Activated T-cell treated with anti-CD3 and anti-CD28 coated beads, Interleukin-2, amount 50 U/mL, for 24 hours (primary cell): ENCODE measurements at regions not wholly inside any gene's neighbourhood (a gene's known extent, or its start where the extent isn't known, plus 50 kb on each side); places are given as distances from the start of the nearest gene placed in this dataset.
"Not testable (repeated sequence)": the region's sequence is repeated elsewhere in the genome, so short reads cannot be mapped to it uniquely, and the experiment has no call there.

Experiments
- DNase-seq: peaks from one replicate; pipeline ENCODE4 v3.0.0-alpha.2; 2020
- H3K27ac Mint-ChIP-seq: 2 replicates; pipeline ENCODE4 v1.8.0; 2020; ENCODE audit warnings: mild to moderate bottlenecking, mixed read lengths
- H3K27me3 Mint-ChIP-seq: 2 replicates; pipeline ENCODE4 v1.8.0; 2020; ENCODE audit warnings: mixed read lengths
- H3K36me3 Mint-ChIP-seq: 2 replicates; pipeline ENCODE4 v1.8.0; 2020; ENCODE audit warnings: low read depth, mixed read lengths
- H3K4me1 Mint-ChIP-seq: 2 replicates; pipeline ENCODE4 v1.8.0; 2020; ENCODE audit warnings: low read depth, mixed read lengths
- H3K4me3 Mint-ChIP-seq: 2 replicates; pipeline ENCODE4 v1.8.0; 2020; ENCODE audit warnings: mild to moderate bottlenecking, moderate library complexity, mixed read lengths
- H3K9me3 Mint-ChIP-seq: 2 replicates; pipeline ENCODE4 v1.8.0; 2020; ENCODE audit warnings: mixed read lengths

DNA sequence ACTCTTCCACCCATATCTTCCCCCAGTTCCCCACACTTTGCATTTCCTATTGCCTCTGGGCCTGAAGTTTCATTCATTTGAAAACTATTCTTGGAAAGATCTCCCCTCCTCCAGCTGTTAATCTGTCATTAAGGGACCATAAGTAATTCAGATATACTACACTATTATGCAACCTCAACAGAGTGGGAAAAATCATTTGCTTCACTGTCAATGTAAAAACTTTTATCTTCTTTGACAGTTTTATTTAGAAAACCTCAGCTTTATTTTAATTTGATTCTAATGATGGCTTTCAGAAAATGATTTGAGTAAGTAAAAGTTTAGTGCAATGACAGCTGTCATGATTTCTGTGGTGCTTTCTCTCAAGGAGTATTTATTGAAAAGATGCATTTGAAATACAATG is 435.3 kb upstream of the KCNMB2 start:
- DNase-seq, result no peak
- H3K4me3 Mint-ChIP-seq, result no peak overlapping the region
- no peaks in the 10 kb centered on the region for H3K4me1 Mint-ChIP-seq
- no peaks in the 10 kb centered on the region for H3K36me3 Mint-ChIP-seq
- H3K27ac Mint-ChIP-seq, result no peak overlapping the region
- no peaks in the 10 kb centered on the region for H3K27me3 Mint-ChIP-seq
- no peaks in the 10 kb centered on the region for H3K9me3 Mint-ChIP-seq

DNA sequence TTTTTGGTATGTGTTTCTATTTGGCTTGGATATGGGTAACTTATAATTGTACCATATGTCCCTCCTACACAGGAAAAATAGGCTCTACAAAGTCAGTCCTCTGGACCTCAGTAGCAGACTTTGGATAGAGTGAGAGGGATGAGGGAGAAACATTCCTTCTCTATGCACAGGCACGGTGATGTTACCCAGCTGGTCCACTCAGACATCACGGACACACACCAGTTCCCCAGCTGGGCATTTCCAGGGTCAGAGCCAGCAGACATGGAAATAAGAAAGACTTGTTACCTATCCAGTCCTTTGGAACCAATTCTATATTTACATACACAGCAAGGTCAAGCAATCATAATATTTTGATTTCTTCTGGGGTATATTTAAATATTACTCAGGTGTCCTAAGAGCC is 433.1 kb upstream of the KCNMB2 start:
- Mint-ChIP-seq H3K4me3 (no peak overlapping the region), H3K9me3 (no peaks in the 10 kb centered on the region), H3K36me3 (no peaks in the 10 kb centered on the region)

GRCh38 chr3:178107804-178108203 is 428.4 kb upstream of the KCNMB2 start:
- DNase-seq, result no peak
- H3K27ac Mint-ChIP-seq, result no peak overlapping the region

More for the DNA sequence above, 433.1 kb upstream of the KCNMB2 start:
- no peak for DNase-seq
- Mint-ChIP-seq H3K4me1 (no peaks in the 10 kb centered on the region), H3K27ac (no peak overlapping the region), H3K27me3 (no peaks in the 10 kb centered on the region)

DNA sequence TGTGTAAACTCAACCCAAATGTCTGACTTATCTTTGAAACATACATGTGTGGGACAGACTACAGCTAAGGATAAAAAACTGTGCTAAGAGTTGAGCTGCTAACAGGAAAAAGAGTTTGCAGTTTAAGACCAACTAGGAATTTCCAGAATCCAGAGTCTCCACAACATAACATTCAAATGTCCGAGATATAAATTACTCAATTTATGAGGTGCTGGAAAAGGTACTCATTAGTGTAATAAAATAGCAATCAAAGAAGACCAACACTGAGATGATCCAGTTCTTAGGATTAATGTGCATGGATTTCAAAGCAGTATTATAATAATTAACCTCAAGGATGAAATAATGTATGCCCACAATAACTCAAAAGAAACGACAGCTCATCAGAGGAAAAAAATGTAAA is 426.5 kb upstream of the KCNMB2 start:
- Mint-ChIP-seq H3K4me3 (no peak overlapping the region), H3K9me3 (no peaks in the 10 kb centered on the region), H3K4me1 (no peaks in the 10 kb centered on the region), H3K27ac (no peak overlapping the region), H3K36me3 (no peaks in the 10 kb centered on the region), H3K27me3 (no peaks in the 10 kb centered on the region)
- DNase-seq, result no peak

More at GRCh38 chr3:178107804-178108203, 428.4 kb upstream of the KCNMB2 start:
- H3K27me3 Mint-ChIP-seq, result no peaks in the 10 kb centered on the region
- H3K4me1 Mint-ChIP-seq, result no peaks in the 10 kb centered on the region
- H3K36me3 Mint-ChIP-seq, result no peaks in the 10 kb centered on the region
- no peaks in the 10 kb centered on the region for H3K9me3 Mint-ChIP-seq
- H3K4me3 Mint-ChIP-seq, result no peak overlapping the region

- DNase-seq, result no peak
These were observed 424.1 kb upstream of the KCNMB2 start for GRCh38 chr3:178112134-178112533.

DNA sequence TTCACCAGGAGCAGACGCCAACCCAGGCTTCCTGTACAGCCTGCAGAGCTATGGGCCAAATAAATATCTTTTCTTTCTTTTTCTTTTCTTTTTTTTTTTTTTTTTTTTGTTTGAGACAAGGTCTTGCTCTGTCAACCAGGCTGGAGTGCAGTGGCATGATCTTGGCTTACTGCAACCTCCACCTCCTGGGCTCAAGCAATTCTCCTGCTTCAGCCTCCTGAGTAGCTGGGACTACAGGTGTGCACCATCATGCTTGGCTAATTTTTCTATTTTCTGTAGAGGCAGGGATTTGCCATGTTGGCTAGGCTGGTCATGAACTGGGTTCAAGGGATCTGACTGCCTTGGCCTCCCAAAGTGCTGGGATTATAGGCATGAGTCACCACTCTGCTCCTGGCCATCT is 423.7 kb upstream of the KCNMB2 start:
- not testable (repeated sequence) for H3K27ac Mint-ChIP-seq, H3K4me1 Mint-ChIP-seq, H3K27me3 Mint-ChIP-seq, H3K4me3 Mint-ChIP-seq, H3K9me3 Mint-ChIP-seq, DNase-seq, H3K36me3 Mint-ChIP-seq

More at GRCh38 chr3:178112134-178112533, 424.1 kb upstream of the KCNMB2 start:
- Mint-ChIP-seq H3K9me3 (no peaks in the 10 kb centered on the region), H3K4me1 (no peaks in the 10 kb centered on the region), H3K27ac (no peak overlapping the region), H3K4me3 (no peak overlapping the region), H3K27me3 (no peaks in the 10 kb centered on the region), H3K36me3 (no peaks in the 10 kb centered on the region)

DNA sequence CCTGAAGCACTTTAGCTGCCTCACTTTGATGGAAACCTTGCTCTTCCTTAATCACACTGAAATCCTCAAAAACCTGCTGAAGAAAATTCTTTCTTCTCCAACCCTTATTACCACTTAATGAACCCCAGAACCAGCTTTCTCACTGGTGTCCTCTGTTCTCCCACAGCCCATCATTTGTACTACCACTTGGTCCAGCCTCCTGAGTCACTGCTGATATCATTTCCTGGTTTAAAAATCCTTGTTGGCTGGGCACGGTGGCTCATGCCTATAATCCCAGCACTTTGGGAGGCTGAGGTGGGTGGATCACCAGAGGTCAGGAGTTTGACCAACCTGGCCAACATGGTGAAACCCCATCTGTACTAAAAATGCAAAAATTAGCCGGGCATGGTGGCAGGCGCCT is 418.6 kb upstream of the KCNMB2 start:
- Mint-ChIP-seq H3K9me3 (peaks cover 13% of the 10 kb centered on the region), H3K4me1 (peaks cover 8% of the 10 kb centered on the region), H3K27me3 (no peaks in the 10 kb centered on the region), H3K4me3 (no peak overlapping the region), H3K27ac (no peak overlapping the region), H3K36me3 (peaks cover 2% of the 10 kb centered on the region)
- no peak for DNase-seq

GRCh38 chr3:178119608-178120295 is 416.5 kb upstream of the KCNMB2 start:
- Mint-ChIP-seq H3K27ac (peak overlapping the region; percentile 58), H3K9me3 (peaks cover 13% of the 10 kb centered on the region)
- H3K4me1 Mint-ChIP-seq, H3K27me3 Mint-ChIP-seq, H3K36me3 Mint-ChIP-seq, DNase-seq, H3K4me3 Mint-ChIP-seq: not testable (repeated sequence)

- no peak for DNase-seq
- no peaks in the 10 kb centered on the region for H3K27me3 Mint-ChIP-seq
- peaks cover 2% of the 10 kb centered on the region for H3K36me3 Mint-ChIP-seq
- H3K4me1 Mint-ChIP-seq, result peaks cover 8% of the 10 kb centered on the region
- peaks cover 13% of the 10 kb centered on the region for H3K9me3 Mint-ChIP-seq
- H3K4me3 Mint-ChIP-seq, result no peak overlapping the region
- peak overlapping the region; percentile 58 for H3K27ac Mint-ChIP-seq
These were observed 415.9 kb upstream of the KCNMB2 start for GRCh38 chr3:178120367-178120766.

GRCh38 chr3:178126686-178127085 is 409.6 kb upstream of the KCNMB2 start:
- DNase-seq, result no peak
- Mint-ChIP-seq H3K9me3 (peaks cover 2% of the 10 kb centered on the region), H3K4me1 (no peaks in the 10 kb centered on the region), H3K27me3 (no peaks in the 10 kb centered on the region), H3K4me3 (no peak overlapping the region), H3K27ac (no peak overlapping the region), H3K36me3 (no peaks in the 10 kb centered on the region)

DNA sequence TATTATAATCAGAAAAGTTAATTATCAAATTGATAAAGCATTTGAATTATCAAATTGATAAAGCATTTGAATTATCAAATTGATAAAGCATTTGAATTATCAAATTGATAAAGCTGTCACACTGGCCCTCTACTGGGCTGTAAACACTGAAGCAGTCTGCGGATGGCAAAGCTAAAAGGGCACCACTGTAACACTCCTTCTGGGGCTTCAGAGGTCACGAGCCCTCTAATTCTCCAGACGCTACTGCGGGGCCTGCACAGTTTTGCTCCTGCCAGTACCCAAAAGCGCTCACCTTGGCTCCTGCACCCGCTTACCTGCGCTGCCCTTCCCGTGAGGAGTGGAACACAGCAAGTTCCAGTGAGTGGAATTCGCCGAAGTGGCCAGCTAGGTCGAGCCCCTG is 409.0 kb upstream of the KCNMB2 start:
- Mint-ChIP-seq H3K4me3 (no peak overlapping the region), H3K27ac (no peak overlapping the region), H3K4me1 (peaks cover 1% of the 10 kb centered on the region), H3K27me3 (no peaks in the 10 kb centered on the region), H3K36me3 (no peaks in the 10 kb centered on the region), H3K9me3 (no peaks in the 10 kb centered on the region)
- DNase-seq, result no peak

- no peaks in the 10 kb centered on the region for H3K36me3 Mint-ChIP-seq
- no peak for DNase-seq
- no peak overlapping the region for H3K4me3 Mint-ChIP-seq
- no peak overlapping the region for H3K27ac Mint-ChIP-seq
- H3K4me1 Mint-ChIP-seq, result peaks cover 1% of the 10 kb centered on the region
- no peaks in the 10 kb centered on the region for H3K27me3 Mint-ChIP-seq
- no peaks in the 10 kb centered on the region for H3K9me3 Mint-ChIP-seq
These were observed 407.1 kb upstream of the KCNMB2 start for GRCh38 chr3:178129109-178129508.

GRCh38 chr3:178131801-178132200 is 404.4 kb upstream of the KCNMB2 start:
- peaks cover 8% of the 10 kb centered on the region for H3K9me3 Mint-ChIP-seq
- no peak for DNase-seq
- H3K36me3 Mint-ChIP-seq, result no peaks in the 10 kb centered on the region
- peaks cover 1% of the 10 kb centered on the region for H3K4me1 Mint-ChIP-seq
- H3K4me3 Mint-ChIP-seq, result no peak overlapping the region
- no peaks in the 10 kb centered on the region for H3K27me3 Mint-ChIP-seq
- no peak overlapping the region for H3K27ac Mint-ChIP-seq

- Mint-ChIP-seq H3K4me3 (no peak overlapping the region), H3K36me3 (no peaks in the 10 kb centered on the region), H3K9me3 (peaks cover 10% of the 10 kb centered on the region), H3K27ac (no peak overlapping the region), H3K27me3 (no peaks in the 10 kb centered on the region), H3K4me1 (no peaks in the 10 kb centered on the region)
- no peak for DNase-seq
These were observed 399.0 kb upstream of the KCNMB2 start for GRCh38 chr3:178137206-178137605.

- Mint-ChIP-seq H3K4me3 (no peak overlapping the region), H3K36me3 (no peaks in the 10 kb centered on the region), H3K4me1 (no peaks in the 10 kb centered on the region), H3K27ac (no peak overlapping the region), H3K9me3 (peaks cover 10% of the 10 kb centered on the region), H3K27me3 (no peaks in the 10 kb centered on the region)
- no peak for DNase-seq
These were observed 398.4 kb upstream of the KCNMB2 start for GRCh38 chr3:178137831-178138230.

DNA sequence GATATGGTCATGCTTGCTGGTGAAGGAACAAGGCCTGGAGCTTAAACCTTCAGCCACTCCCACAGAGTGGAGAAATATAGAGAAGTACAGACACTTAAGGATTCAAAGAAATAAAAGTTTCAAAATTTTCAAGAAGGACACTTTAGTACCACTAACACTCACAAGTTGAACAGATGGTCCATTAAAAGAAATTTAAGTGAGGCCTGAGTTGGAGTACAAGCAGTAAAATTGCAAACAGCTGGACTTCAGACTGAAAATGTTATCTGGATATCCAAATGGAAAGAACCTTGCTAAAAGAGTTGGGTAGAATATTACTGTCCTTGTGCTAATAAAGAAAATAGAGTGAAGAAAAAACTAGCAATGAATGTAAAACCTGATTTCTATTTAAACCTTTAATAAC is 397.1 kb upstream of the KCNMB2 start:
- Mint-ChIP-seq H3K27me3 (no peaks in the 10 kb centered on the region), H3K27ac (no peak overlapping the region), H3K9me3 (peaks cover 10% of the 10 kb centered on the region), H3K4me1 (no peaks in the 10 kb centered on the region), H3K4me3 (no peak overlapping the region), H3K36me3 (no peaks in the 10 kb centered on the region)
- no peak for DNase-seq
